Ishikawa (cell line): ENCODE measurements at regions not wholly inside any gene's neighbourhood (a gene's known extent, or its start where the extent isn't known, plus 50 kb on each side); places are given as distances from the start of the nearest gene placed in this dataset.

Experiments
- CEBPB ChIP-seq: IDR thresholded peaks from 2 replicates; pipeline ENCODE4 v1.6.1; 2012
- CREB1 ChIP-seq: IDR thresholded peaks from 2 replicates; pipeline ENCODE4 v1.6.1; 2012; ENCODE audit warnings: low read depth
- EGR1 ChIP-seq: IDR thresholded peaks from 2 replicates; pipeline ENCODE4 v1.6.1; 2012
- EP300 ChIP-seq: IDR thresholded peaks from 2 replicates; pipeline ENCODE4 v1.6.1; 2012; ENCODE audit warnings: borderline replicate concordance
- FOXM1 ChIP-seq: IDR thresholded peaks from 2 replicates; pipeline ENCODE4 v1.6.1; 2012; ENCODE audit warnings: low read depth, borderline replicate concordance
- NFIC ChIP-seq: IDR thresholded peaks from 2 replicates; pipeline ENCODE4 v1.6.1; 2012
- RAD21 ChIP-seq: IDR thresholded peaks from 2 replicates; pipeline ENCODE4 v1.6.1; 2012; ENCODE audit warnings: low read depth
- TAF1 ChIP-seq: IDR thresholded peaks from 2 replicates; pipeline ENCODE4 v1.6.1; 2012; ENCODE audit warnings: low read depth, mild to moderate bottlenecking
- TCF12 ChIP-seq: IDR thresholded peaks from 2 replicates; pipeline ENCODE4 v1.6.1; 2012; ENCODE audit warnings: low read depth
- TEAD4 ChIP-seq: IDR thresholded peaks from 2 replicates; pipeline ENCODE4 v1.6.1; 2012
- YY1 ChIP-seq: IDR thresholded peaks from 2 replicates; pipeline ENCODE4 v1.6.1; 2012; ENCODE audit warnings: low read depth
- ZBTB7A ChIP-seq: IDR thresholded peaks from 2 replicates; pipeline ENCODE4 v1.6.1; 2012; ENCODE audit warnings: low read depth
- TF ChIP-seq, protein P1 (sequence below): IDR thresholded peaks from 2 replicates; pipeline ENCODE4 v1.6.1; 2012
- TF ChIP-seq, protein P2 (sequence below): IDR thresholded peaks from 2 replicates; pipeline ENCODE4 v1.6.1; 2012; ENCODE audit warnings: low read depth, mild to moderate bottlenecking
- TF ChIP-seq, protein P3 (sequence below): IDR thresholded peaks from 2 replicates; pipeline ENCODE4 v1.6.1; 2012

DNA sequence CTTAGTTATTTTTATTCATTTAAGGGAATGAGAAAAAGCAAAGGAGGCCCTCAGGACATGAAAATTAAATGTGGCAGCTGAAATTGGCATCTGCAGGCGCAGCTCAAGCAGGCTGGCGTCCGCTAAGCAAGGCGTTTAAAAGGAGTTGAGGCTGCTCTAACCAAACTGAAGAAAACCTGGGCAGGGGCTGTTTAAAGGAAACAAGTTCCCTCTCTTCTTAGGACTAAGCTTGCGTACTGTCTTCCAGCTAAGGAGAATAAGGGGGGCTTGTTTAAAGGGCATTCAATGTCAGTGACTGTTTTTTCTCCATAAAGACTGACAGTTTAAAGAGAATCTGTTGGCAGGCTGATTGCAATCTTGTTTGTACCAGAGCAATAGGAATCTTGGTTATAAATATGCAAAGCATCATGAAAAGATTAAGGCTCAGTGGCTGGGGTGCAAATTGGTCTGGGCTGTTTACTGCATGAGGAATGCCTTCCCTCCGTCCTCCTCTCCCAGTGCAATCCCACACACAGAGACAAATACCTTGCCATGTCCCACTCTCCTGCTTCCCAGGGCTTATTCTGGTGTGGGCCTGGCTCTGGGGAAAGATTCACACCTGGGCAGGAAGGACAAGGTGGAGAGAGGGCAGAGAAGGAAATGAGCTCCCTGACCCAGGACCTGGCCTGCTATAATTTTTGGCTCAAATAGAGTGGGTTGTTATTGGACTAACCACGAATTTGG lies 85.9 kb upstream of the LIFR start:
- no peak for TF ChIP-seq CEBPB
- TF ChIP-seq TEAD4 = no peak

DNA sequence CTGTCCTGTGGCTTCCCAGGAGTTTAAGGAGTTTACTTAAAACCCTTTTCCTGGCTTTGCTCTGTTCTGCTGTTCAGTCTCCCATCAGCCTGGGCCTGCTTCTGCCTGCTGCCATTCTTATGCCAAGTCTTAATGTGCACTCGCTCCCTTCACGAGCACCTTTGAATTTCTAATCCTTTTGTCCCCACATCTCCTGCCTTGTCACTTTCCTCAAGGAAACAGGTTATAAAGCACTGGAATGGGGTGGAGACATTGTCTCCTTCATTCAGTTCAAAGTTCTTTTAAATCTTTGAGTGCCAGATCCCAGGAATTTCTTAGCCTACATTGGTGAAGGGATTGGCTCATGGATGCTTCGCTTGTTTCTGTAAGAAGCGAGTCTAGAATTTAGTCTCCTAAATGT lies 87.2 kb upstream of the LIFR start:
- TF ChIP-seq TAF1 = no peak
- TF ChIP-seq RAD21 = no peak
- TF ChIP-seq TCF12 = no peak
- no peak for TF ChIP-seq EGR1
- TF ChIP-seq, protein P1, sequence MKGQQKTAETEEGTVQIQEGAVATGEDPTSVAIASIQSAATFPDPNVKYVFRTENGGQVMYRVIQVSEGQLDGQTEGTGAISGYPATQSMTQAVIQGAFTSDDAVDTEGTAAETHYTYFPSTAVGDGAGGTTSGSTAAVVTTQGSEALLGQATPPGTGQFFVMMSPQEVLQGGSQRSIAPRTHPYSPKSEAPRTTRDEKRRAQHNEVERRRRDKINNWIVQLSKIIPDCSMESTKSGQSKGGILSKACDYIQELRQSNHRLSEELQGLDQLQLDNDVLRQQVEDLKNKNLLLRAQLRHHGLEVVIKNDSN = no peak
- no peak for TF ChIP-seq FOXM1
- no peak for TF ChIP-seq EP300
- no peak for TF ChIP-seq CREB1
- TF ChIP-seq ZBTB7A = no peak
- TF ChIP-seq NFIC = no peak
- TF ChIP-seq CEBPB = no peak
- no peak for TF ChIP-seq TEAD4
- TF ChIP-seq, protein P2, sequence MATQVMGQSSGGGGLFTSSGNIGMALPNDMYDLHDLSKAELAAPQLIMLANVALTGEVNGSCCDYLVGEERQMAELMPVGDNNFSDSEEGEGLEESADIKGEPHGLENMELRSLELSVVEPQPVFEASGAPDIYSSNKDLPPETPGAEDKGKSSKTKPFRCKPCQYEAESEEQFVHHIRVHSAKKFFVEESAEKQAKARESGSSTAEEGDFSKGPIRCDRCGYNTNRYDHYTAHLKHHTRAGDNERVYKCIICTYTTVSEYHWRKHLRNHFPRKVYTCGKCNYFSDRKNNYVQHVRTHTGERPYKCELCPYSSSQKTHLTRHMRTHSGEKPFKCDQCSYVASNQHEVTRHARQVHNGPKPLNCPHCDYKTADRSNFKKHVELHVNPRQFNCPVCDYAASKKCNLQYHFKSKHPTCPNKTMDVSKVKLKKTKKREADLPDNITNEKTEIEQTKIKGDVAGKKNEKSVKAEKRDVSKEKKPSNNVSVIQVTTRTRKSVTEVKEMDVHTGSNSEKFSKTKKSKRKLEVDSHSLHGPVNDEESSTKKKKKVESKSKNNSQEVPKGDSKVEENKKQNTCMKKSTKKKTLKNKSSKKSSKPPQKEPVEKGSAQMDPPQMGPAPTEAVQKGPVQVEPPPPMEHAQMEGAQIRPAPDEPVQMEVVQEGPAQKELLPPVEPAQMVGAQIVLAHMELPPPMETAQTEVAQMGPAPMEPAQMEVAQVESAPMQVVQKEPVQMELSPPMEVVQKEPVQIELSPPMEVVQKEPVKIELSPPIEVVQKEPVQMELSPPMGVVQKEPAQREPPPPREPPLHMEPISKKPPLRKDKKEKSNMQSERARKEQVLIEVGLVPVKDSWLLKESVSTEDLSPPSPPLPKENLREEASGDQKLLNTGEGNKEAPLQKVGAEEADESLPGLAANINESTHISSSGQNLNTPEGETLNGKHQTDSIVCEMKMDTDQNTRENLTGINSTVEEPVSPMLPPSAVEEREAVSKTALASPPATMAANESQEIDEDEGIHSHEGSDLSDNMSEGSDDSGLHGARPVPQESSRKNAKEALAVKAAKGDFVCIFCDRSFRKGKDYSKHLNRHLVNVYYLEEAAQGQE = no peak
- no peak for TF ChIP-seq YY1
- TF ChIP-seq, protein P3, sequence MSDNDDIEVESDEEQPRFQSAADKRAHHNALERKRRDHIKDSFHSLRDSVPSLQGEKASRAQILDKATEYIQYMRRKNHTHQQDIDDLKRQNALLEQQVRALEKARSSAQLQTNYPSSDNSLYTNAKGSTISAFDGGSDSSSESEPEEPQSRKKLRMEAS = no peak

DNA sequence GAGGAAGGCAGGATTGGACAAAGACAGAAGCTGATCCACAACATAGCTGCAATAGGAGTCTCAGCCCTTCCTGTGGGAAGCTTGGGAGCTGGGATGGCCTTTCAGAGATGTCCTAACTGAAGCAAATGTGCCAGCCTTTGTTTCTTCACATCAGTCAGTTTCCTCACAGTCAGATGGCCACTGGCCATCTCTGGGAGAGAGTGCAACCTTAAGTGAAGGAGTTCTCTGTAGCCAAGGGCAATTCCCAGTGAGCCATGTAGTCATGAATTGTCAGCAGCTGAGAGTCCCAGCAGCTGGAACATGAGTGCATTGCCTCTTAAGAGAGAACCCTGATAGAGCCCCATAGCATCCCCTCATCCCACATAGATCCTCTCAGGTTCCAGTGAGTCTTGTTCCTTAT lies 89.1 kb upstream of the LIFR start:
- TF ChIP-seq EP300 (no peak), ZBTB7A (no peak), EGR1 (no peak), YY1 (no peak), TAF1 (no peak), CREB1 (no peak), NFIC (no peak), FOXM1 (no peak)
- TF ChIP-seq, protein P3 = no peak
- TF ChIP-seq, protein P1 = no peak

DNA sequence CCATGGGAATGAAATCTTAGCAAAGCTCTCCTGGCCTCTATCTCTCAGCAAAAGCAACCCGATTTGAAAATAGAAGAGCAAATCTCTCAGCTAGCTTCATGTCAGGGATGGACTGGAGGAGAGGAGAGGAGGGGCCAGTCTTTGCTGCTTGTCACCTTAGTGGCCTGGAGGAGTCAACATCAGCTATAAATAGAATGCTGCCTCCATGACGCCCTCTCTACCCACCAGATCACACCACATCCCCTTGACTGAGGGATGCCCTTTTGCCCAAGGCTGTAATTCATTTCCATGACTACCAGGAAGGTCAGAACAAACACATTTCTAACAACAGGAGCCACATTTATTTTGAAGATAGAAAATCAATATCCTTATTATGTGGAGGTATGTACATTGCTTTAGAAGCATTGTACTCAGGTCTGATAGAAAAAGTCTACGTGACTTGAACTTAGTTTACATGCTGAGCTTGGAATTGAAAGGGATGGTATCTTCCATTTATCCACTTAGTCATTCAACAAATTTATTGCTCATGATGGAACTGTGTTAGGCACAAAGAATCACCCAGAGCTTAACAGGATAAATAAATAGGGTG lies 92.4 kb upstream of the LIFR start:
- TF ChIP-seq, protein P3 = no peak
- TF ChIP-seq CREB1 = no peak
- TF ChIP-seq TAF1 = no peak
- no peak for TF ChIP-seq ZBTB7A
- TF ChIP-seq TEAD4 = no peak
- no peak for TF ChIP-seq TCF12

DNA sequence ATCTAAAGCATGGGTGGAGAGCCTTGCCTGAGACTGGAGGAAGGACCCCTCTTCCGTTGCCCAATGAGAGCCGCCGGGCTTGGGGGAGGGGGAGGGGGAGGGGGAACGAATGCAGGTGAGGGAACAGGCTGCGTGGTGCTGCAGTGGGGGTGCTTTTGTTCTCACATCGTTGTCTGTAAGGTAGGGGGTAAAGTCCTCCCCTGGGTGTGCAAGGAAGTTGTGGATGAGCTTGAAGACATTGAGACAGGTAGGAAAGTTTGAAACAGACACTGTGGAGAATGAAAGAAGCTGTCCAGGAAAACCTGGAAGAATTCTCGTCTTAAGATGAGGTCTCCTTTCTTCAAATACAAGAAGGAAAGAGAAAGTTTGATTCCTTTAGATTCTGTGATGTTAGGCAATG lies 94.1 kb upstream of the LIFR start:
- no peak for TF ChIP-seq YY1

DNA sequence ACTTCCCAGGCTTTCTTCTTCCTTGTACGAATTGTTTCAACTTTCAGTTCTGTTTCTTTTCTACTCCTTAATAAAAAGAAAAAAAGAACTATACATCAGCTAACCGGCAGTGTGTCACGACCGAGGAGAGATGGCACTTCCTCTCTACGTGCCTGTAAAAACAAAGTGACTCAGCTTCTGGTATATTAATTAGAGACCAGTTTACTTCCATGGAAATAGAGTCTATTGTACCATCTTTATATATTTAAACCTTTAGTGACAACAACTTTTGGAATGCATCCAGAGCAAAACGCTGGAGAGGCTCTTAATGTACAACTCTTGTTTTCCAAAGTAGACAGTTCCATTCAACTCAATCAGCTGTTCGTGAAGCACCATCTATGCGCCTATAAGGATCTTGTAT lies 94.5 kb upstream of the LIFR start:
- TF ChIP-seq RAD21 (no peak), EP300 (no peak), CEBPB (no peak), FOXM1 (no peak), TAF1 (no peak), EGR1 (no peak), ZBTB7A (no peak)

DNA sequence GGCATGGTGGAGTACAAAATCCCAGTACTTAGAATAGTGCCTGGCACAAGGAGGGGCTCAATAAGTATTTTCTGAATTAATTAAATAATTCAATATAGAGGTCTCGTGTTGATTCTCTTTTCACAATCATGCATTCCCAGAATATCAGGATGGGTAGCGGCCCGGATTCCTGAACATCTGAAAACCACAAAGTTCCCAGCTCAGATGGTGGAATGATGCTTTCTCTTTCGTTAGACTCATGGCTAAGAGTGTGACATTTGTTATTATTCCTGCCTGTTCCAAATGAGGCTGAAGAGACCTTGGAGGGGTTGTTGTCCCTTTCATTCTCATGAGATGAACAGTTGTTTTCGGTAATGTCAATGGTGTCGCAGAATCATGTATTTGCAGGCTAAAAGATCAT lies 95.4 kb upstream of the LIFR start:
- no peak for TF ChIP-seq ZBTB7A
- no peak for TF ChIP-seq EGR1
- TF ChIP-seq, protein P2 = no peak
- TF ChIP-seq YY1 = no peak
- TF ChIP-seq RAD21 = no peak
- no peak for TF ChIP-seq TAF1
- no peak for TF ChIP-seq CREB1
- TF ChIP-seq NFIC = no peak
- no peak for TF ChIP-seq FOXM1
- no peak for TF ChIP-seq CEBPB
- TF ChIP-seq, protein P3 = no peak
- TF ChIP-seq EP300 = no peak
- TF ChIP-seq, protein P1 = no peak
- TF ChIP-seq TCF12 = no peak
- no peak for TF ChIP-seq TEAD4
